Stimulated activated memory B cell treated with anti-CD40 and anti-IgM and Interleukin-4, amounts not matched to agents 10 μg/mL and 1 μg/mL and 100 μg/mL, for 72 hours (primary cell): ENCODE measurements at regions not wholly inside any gene's neighbourhood (a gene's known extent, or its start where the extent isn't known, plus 50 kb on each side); places are given as distances from the start of the nearest gene placed in this dataset.
"Not testable (repeated sequence)": the region's sequence is repeated elsewhere in the genome, so short reads cannot be mapped to it uniquely, and the experiment has no call there.

Experiments
- ATAC-seq: fragments of 150-1000 bp; cut with Tn5 transposase; 2 replicates; pipeline ENCODE4 v1.10.0; 2021
- H3K27ac Mint-ChIP-seq: one replicate; pipeline ENCODE4 v1.8.0; 2022; ENCODE audit warnings: mild to moderate bottlenecking, mixed read lengths
- H3K27me3 Mint-ChIP-seq: one replicate; pipeline ENCODE4 v1.8.0; 2022; ENCODE audit warnings: mixed read lengths
- H3K36me3 Mint-ChIP-seq: one replicate; pipeline ENCODE4 v1.8.0; 2022; ENCODE audit warnings: mixed read lengths
- H3K4me1 Mint-ChIP-seq: one replicate; pipeline ENCODE4 v1.8.0; 2022; ENCODE audit warnings: mixed read lengths
- H3K4me3 Mint-ChIP-seq: one replicate; pipeline ENCODE4 v1.8.0; 2022; ENCODE audit warnings: mild to moderate bottlenecking, moderate library complexity, mixed read lengths
- H3K9me3 Mint-ChIP-seq: one replicate; pipeline ENCODE4 v1.8.0; 2022; ENCODE audit warnings: mixed read lengths

DNA sequence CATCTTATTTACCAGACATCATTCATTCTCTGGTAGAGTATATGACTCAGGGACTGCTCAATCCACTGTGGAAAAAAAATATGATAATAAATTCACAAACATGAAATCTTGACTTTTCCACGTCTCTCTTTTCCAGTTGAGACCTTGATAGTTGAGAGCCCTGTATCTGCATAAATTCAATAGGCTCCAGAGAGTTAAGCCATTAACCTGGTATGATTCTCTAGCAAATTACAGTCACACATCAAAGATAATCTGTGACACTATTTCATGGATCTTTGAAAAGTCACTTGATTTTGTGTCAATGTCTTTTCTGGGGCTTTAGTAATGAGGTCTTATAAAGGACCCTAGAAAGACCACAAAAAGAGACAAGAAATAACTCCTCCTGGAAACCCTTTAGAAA, 154.2 kb upstream of the FOXG1 start:
- no peak overlapping the region for H3K4me3 Mint-ChIP-seq

DNA sequence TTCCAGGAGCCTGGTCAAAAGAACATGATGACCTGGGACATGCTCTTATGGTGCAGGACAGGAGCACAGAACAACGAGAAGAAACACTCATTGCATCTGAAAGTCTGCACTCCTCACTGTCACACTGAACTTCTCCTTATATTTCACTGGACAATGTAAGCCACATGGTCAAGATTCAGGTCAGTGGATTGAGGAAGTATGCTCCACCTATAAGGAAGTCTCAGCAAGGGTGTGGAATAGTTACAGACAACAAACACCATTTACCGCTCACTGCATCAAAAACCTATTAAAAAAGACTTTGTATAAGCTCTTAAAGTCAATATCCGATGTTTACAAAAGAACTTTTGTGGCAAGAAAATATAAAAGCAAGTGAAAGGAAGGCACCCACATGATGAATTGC, 153.1 kb upstream of the FOXG1 start:
- Mint-ChIP-seq H3K9me3 (peaks cover 3% of the 10 kb centered on the region), H3K4me3 (no peak overlapping the region), H3K27ac (no peak overlapping the region), H3K27me3 (no peaks in the 10 kb centered on the region), H3K4me1 (no peaks in the 10 kb centered on the region), H3K36me3 (no peaks in the 10 kb centered on the region)
- ATAC-seq: peak; percentile 20

More for the DNA sequence above, 154.2 kb upstream of the FOXG1 start:
- no peak overlapping the region for H3K27ac Mint-ChIP-seq
- no peaks in the 10 kb centered on the region for H3K36me3 Mint-ChIP-seq
- H3K4me1 Mint-ChIP-seq: no peaks in the 10 kb centered on the region
- peaks cover 3% of the 10 kb centered on the region for H3K9me3 Mint-ChIP-seq
- no peak for ATAC-seq
- H3K27me3 Mint-ChIP-seq: no peaks in the 10 kb centered on the region

DNA sequence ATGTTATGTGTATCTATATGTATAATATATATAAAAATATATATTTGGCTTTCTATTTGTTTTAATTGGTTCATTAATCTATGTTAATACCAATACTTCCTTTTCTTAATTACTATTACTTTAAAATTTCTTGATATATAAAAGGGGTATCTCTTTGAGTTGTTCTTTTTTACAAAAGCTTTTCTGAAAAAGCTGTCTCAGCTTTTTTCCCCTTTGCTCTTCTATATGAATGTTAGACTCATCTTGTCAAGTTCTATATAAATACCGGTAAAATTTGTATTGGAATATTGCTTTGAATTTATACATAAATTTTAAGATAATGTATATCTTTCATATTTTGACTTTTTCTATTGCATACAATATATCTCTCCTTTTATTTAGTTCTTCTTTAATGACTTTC, 139.8 kb upstream of the FOXG1 start:
- Mint-ChIP-seq H3K9me3 (peaks cover 7% of the 10 kb centered on the region), H3K36me3 (no peaks in the 10 kb centered on the region), H3K4me1 (no peaks in the 10 kb centered on the region), H3K27me3 (no peaks in the 10 kb centered on the region), H3K27ac (no peak overlapping the region), H3K4me3 (no peak overlapping the region)
- no peak for ATAC-seq

DNA sequence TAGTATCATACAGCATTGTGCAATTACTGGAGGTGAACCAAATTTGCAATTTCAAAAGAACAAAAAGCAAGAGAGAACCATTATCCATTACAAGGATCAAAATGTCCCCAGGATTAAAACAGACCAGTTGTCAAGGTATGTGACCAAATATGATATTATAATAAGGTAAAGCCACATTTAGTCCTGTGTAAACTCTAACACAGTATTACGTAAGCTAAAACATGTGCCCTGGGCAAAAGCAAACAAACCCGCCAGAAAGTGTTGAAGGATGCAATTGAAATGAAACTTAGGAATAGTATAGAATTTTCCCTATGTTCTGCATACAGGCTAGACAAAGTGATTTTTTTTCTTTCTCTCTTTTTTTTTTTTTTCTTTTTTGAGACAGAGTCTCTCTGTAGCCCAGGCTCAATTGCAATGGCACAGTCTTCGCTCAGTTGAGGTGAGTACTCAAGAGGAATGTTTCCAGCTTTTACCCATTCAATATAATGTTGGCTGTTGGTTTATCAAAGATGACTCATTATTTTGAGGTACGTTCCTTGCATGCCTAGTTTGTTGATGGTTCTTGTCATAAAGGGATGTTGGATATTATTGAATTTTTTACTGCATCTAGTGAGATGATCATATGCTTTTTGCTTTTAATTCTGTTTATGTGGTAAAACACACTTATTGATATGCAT, 137.1 kb upstream of the FOXG1 start:
- no peak overlapping the region for H3K27ac Mint-ChIP-seq
- ATAC-seq: no peak
- no peak overlapping the region for H3K4me3 Mint-ChIP-seq
- no peaks in the 10 kb centered on the region for H3K27me3 Mint-ChIP-seq
- no peaks in the 10 kb centered on the region for H3K36me3 Mint-ChIP-seq
- H3K4me1 Mint-ChIP-seq: no peaks in the 10 kb centered on the region
- H3K9me3 Mint-ChIP-seq: peaks cover 7% of the 10 kb centered on the region

DNA sequence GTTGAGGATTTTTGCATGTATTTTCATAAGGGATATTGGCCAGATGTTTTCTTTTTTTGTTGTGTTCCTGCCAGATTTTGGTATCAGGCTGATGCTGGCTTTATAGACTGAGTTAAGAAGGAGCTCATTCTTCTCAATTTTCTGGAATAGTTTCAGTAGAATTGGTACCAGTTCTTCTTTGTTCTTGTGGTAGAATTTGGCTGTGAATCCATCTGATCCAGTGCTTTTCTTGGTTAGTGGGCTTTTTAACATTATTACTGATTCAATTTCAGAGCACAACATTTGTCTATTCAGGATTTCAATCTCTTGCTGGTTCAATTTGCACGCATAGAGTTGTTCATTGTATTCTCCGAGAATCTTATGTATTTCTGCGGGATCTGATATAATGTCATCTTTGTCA, 136.5 kb upstream of the FOXG1 start:
- Mint-ChIP-seq H3K9me3 (peaks cover 3% of the 10 kb centered on the region), H3K4me1 (no peaks in the 10 kb centered on the region), H3K36me3 (no peaks in the 10 kb centered on the region), H3K27ac (no peak overlapping the region), H3K27me3 (no peaks in the 10 kb centered on the region), H3K4me3 (no peak overlapping the region)
- ATAC-seq: no peak

DNA sequence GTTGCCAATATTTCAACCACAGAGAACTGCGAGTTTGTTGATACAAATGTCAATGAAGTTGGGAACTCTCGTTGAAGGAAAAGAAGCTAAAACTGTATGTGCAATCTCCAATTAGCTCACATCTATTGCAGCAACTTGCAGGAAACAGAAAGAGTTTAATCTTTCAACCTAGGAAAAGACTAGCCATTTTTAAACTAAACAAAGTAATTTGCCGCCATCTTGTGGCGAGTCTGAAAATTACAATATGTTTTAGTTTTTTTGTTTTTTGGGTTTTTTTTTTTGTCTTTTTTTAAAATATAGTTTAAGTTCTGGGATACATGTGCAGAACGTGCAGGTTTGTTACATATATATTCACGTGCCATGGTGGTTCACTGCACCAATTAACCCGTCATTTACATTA, 131.2 kb upstream of the FOXG1 start:
- Mint-ChIP-seq H3K27me3 (no peaks in the 10 kb centered on the region), H3K27ac (no peak overlapping the region), H3K9me3 (peaks cover 9% of the 10 kb centered on the region), H3K4me1 (no peaks in the 10 kb centered on the region), H3K36me3 (no peaks in the 10 kb centered on the region), H3K4me3 (no peak overlapping the region)
- ATAC-seq: no peak

DNA sequence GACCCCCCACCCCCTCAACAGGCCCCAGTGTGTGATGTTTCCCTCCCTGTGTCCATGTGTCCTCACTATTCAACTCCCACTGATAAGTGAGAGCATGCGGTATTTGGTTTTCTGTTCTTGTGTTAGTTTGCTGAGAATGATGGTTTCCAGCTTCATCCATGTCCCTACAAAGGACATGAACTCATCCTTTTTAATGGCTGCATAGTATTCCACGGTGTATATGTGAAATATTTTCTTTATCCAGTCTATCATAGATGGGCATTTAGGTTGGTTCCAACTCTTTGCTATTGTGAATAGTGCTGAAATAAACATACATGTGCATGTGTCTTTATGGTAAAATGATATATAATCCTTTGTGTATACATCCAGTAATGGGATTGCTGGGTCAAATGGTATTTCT, 130.8 kb upstream of the FOXG1 start:
- H3K4me3 Mint-ChIP-seq, H3K9me3 Mint-ChIP-seq, ATAC-seq, H3K4me1 Mint-ChIP-seq, H3K27me3 Mint-ChIP-seq, H3K36me3 Mint-ChIP-seq, H3K27ac Mint-ChIP-seq: not testable (repeated sequence)

DNA sequence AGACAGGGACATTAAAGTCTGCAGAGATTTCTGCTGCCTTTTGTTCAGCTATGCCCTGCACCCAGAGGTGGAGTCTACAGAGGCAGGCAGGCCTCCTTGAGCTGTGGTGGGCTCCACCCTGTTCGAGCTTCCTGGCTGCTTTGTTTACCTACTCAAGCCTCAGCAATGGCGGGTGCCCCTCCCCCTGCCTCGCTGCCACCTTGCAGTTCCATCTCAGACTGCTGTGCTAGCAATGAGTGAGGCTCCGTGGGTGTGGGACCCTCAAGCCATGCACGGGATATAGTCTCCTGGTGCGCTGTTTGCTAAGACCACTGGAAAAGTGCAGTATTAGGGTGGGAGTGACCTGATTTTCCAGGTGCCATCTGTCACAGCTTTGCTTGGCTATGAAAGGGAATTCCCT, 125.4 kb upstream of the FOXG1 start:
- ATAC-seq, H3K4me1 Mint-ChIP-seq, H3K9me3 Mint-ChIP-seq, H3K27ac Mint-ChIP-seq, H3K4me3 Mint-ChIP-seq, H3K27me3 Mint-ChIP-seq, H3K36me3 Mint-ChIP-seq: not testable (repeated sequence)

DNA sequence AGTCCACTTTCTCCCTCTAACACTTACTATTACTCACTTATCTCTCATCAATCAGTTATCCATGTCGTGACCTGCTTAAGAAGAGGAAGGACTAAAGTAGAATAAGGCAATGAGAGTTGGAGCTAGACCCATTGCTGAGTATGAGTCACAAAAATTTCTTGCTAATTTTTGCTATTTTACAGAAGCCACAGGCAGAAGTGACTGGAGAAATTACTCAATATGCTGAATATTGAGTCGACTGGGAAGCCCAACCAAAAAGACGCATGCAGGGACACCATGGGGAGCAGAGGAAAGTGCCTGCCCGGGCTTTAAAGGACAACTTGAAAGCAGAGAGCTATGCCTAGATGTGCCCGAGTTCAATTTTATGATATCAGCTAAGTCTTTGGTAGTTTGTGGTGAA, 115.4 kb upstream of the FOXG1 start:
- Mint-ChIP-seq H3K4me1 (no peaks in the 10 kb centered on the region), H3K36me3 (no peaks in the 10 kb centered on the region), H3K27me3 (no peaks in the 10 kb centered on the region), H3K4me3 (no peak overlapping the region), H3K27ac (no peak overlapping the region), H3K9me3 (peaks cover 7% of the 10 kb centered on the region)
- ATAC-seq: no peak

DNA sequence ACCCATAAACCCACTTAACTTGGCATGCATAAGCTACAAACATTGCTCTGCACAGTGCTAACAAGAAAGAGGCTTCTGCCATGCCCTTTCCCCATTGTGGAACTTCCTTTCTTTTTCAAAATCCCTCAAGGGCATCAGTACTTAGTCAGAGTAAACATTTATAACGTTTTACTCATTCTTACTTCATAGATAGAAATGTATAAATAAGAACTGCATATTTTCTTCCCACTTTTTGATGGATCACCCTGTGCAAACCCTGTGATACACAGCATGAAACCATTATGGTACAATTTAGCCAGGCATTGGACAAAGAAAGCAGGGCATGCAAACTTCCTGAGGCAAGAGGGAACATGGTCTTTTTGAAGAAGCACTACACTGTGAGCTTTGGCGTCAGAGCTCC, 113.8 kb upstream of the FOXG1 start:
- Mint-ChIP-seq H3K9me3 (peaks cover 7% of the 10 kb centered on the region), H3K4me3 (no peak overlapping the region), H3K4me1 (no peaks in the 10 kb centered on the region), H3K27me3 (no peaks in the 10 kb centered on the region), H3K36me3 (no peaks in the 10 kb centered on the region), H3K27ac (no peak overlapping the region)
- no peak for ATAC-seq

DNA sequence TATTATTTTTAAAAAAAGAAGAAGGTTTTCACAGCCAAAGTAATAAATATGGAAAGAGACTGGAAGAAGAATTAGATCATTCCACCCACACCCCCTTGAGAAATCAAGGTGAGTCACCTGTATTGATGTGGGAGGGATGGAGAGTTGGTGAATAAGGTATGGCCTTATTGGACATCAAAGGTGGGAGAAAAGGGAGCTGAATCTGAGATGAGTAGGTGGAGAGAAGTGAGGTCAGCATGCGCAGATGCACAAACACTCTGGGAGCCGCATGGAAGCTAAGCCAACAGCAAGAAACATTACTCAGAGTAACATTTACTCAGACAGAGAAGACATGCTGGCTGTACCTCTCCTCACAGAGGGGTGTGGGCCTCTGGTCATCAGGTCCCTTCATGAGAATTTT, 113.1 kb upstream of the FOXG1 start:
- Mint-ChIP-seq H3K4me3 (no peak overlapping the region), H3K36me3 (no peaks in the 10 kb centered on the region)
- ATAC-seq: no peak

DNA sequence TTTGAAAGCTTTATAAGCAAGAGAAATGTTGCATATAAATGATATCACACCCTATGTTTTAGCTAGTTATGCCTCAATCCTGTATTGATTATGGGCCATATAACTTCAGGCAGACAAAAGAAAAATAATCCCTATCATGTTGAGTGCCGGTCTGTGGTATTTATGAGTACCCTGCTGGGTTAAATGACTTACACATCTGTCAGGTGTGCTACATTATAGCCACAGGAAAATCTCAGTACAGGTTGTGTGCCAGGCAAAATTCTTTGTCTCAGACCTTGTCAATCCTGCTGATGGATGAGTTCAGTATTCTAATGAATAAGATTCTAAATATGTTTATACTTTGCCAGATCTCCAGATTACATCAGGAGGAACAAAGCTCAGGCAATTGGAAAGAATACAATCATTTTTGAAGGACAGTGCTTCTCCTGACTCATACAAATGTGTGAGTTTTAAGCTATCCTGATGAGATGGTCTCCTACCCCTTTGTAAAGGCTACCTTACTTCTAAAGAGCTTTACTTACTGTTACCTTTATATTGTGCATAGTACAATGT, 109.8 kb upstream of the FOXG1 start:
- Mint-ChIP-seq H3K36me3 (no peaks in the 10 kb centered on the region), H3K27ac (no peak overlapping the region), H3K9me3 (no peaks in the 10 kb centered on the region), H3K27me3 (no peaks in the 10 kb centered on the region), H3K4me1 (no peaks in the 10 kb centered on the region), H3K4me3 (no peak overlapping the region)
- ATAC-seq: no peak

More for the DNA sequence above, 113.1 kb upstream of the FOXG1 start:
- H3K9me3 Mint-ChIP-seq: peaks cover 7% of the 10 kb centered on the region
- no peak overlapping the region for H3K27ac Mint-ChIP-seq
- H3K4me1 Mint-ChIP-seq: no peaks in the 10 kb centered on the region
- no peaks in the 10 kb centered on the region for H3K27me3 Mint-ChIP-seq

DNA sequence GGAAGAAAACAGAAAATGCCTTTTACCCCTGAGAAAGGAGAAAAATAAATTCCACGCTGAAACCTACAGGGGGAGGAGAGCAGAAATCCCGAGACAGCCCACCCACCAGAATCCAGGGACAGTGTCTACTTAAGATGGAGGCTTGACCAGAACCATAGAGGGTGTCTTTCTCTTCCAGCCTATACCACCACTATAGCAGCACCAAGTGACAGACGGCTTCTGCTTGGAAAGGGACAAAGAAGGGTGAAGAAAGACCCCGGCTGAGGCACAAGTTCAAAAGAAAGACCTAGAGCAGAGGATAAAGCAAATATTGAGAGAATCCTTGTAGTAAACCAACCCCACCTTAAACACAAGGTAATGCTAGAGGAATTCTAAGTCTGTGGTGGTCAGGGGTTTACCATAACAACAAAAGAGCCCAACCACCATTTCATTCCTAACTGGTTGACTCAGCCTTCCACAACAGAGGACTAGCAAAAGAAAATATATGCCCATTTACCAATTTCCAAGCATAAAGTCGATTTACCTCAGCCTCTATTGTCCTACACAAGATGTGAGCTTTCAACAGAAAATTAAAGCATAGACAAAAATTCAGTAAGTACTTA, 105.3 kb upstream of the FOXG1 start:
- Mint-ChIP-seq H3K4me3 (no peak overlapping the region), H3K27ac (no peak overlapping the region), H3K27me3 (no peaks in the 10 kb centered on the region), H3K9me3 (no peaks in the 10 kb centered on the region), H3K36me3 (no peaks in the 10 kb centered on the region), H3K4me1 (no peaks in the 10 kb centered on the region)
- ATAC-seq: no peak

DNA sequence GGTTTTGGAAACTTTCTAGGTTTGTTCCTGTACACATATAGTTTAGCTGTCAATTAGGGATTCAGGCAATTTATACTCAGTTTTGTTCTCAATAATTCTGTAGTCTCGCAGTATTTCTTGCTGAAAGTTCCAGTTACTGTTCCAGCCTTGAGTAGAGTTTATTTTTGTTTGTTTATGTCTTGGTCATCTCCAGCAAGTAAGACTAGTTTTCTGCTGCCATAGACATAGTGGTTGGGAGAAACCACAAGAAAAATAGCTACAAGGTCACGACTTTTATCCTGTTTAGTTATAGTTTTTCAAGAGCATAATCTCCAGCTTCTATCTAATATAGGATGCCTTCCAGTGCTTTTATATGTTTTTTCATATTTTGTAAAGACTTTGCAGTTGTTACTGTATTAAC, 99.6 kb upstream of the FOXG1 start:
- Mint-ChIP-seq H3K27ac (no peak overlapping the region), H3K36me3 (no peaks in the 10 kb centered on the region), H3K9me3 (peaks cover 4% of the 10 kb centered on the region), H3K4me1 (no peaks in the 10 kb centered on the region), H3K27me3 (no peaks in the 10 kb centered on the region), H3K4me3 (no peak overlapping the region)
- no peak for ATAC-seq

DNA sequence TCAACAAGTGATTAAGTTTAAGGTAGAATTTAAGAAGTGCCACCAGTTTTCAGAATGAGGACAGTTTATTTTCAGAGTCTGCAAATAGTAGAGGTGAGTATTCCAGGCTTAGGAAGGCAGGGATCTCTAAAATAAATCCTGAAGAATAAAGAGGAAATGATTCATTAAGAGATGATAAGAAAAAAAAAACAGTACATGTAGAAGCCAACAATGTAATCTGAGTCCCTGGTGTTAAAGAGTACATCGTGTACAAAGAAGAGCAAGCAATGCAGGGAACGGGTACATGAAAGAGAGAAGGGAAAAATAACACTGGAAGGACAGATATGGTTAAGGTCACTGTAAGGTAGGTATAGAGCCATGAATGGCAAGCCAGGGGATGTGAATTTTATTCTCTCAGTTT, 95.2 kb upstream of the FOXG1 start:
- Mint-ChIP-seq H3K27me3 (no peaks in the 10 kb centered on the region), H3K27ac (no peak overlapping the region), H3K4me3 (no peak overlapping the region), H3K4me1 (no peaks in the 10 kb centered on the region), H3K9me3 (peaks cover 6% of the 10 kb centered on the region), H3K36me3 (no peaks in the 10 kb centered on the region)
- ATAC-seq: no peak

DNA sequence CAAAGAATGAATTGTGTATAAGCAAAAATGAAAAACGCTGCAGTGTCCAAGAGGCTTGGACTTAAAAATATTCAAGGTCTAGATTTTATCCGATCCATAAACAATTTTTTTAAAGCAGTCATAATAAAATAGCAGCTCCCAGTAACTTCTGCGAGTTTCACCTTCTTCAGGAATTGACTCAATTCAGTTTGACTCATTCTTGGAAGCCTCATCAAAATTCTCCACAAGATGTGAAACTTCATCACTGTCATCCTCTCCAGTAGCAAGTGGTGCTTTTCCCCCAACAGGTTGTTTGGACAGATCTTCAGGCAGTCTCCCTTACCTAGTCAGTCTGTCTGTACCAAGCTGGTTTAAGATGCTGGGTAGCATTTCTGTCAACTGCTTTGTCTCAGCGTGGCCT, 93.5 kb upstream of the FOXG1 start:
- Mint-ChIP-seq H3K27ac (no peak overlapping the region), H3K9me3 (peaks cover 6% of the 10 kb centered on the region), H3K4me1 (no peaks in the 10 kb centered on the region), H3K36me3 (no peaks in the 10 kb centered on the region), H3K4me3 (no peak overlapping the region), H3K27me3 (no peaks in the 10 kb centered on the region)
- no peak for ATAC-seq
